Fibroblast of villous mesenchyme (primary cell): ENCODE measurements at regions not wholly inside any gene's neighbourhood (a gene's known extent, or its start where the extent isn't known, plus 50 kb on each side); places are given as distances from the start of the nearest gene placed in this dataset.

Experiments
- DNase-seq: peaks from one replicate; pipeline ENCODE4 v3.0.0-alpha.2; 2010; ENCODE audit warnings: low read depth
- H3K4me3 ChIP-seq: 2 replicates; pipeline ENCODE4 v1.5.1; 2011; ENCODE audit warnings: low read depth, mild to moderate bottlenecking, low read length
- TF ChIP-seq, protein P1 (sequence below): IDR thresholded peaks from 2 replicates; pipeline ENCODE4 v1.5.1; 2012; ENCODE audit warnings: low read depth, mild to moderate bottlenecking, low read length; ENCODE audit not compliant: insufficient read depth

DNA sequence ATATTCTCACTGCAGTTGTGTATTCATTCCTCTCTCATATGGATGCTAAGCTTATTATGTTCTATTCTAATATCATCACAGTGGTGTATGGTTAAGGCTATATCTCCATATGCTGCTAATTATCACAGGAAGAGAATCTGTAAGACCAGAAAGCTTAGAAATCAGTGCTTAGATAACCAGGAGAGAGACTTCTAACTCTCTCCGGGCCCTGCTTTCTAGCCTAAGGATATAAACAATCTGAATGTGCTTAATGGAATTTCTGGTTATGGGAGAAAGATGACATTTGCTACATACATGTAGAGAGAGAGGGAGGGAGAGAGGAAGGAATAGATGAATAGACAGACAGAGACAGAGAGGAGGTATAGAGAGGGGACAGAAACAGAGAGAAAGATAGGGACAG lies 1231.3 kb downstream of the EPHA7 start:
- TF ChIP-seq, protein P1, sequence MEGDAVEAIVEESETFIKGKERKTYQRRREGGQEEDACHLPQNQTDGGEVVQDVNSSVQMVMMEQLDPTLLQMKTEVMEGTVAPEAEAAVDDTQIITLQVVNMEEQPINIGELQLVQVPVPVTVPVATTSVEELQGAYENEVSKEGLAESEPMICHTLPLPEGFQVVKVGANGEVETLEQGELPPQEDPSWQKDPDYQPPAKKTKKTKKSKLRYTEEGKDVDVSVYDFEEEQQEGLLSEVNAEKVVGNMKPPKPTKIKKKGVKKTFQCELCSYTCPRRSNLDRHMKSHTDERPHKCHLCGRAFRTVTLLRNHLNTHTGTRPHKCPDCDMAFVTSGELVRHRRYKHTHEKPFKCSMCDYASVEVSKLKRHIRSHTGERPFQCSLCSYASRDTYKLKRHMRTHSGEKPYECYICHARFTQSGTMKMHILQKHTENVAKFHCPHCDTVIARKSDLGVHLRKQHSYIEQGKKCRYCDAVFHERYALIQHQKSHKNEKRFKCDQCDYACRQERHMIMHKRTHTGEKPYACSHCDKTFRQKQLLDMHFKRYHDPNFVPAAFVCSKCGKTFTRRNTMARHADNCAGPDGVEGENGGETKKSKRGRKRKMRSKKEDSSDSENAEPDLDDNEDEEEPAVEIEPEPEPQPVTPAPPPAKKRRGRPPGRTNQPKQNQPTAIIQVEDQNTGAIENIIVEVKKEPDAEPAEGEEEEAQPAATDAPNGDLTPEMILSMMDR, result no peak
- DNase-seq, result no peak
- no peak overlapping the region for H3K4me3 ChIP-seq

DNA sequence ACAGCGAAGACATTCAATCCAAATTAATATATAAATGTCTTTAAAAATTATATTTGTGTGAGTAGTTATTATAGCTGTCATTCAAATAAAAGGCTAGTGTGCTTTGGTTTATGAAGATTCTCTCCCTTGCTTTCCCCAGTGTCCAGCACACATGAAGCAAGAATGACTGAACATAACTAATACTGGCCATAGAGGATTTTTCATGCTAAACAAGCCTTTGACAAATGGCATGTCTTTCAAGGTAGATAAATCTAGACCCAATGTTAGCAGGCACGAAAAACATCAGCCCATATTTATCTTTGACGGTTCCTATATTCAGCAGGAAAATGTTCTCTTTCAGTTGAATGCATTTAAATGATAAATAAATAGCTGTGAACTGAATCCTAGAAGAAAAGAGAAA lies 1234.4 kb downstream of the EPHA7 start:
- H3K4me3 ChIP-seq, result no peak overlapping the region
- no peak for DNase-seq
- TF ChIP-seq, protein P1, result no peak

DNA sequence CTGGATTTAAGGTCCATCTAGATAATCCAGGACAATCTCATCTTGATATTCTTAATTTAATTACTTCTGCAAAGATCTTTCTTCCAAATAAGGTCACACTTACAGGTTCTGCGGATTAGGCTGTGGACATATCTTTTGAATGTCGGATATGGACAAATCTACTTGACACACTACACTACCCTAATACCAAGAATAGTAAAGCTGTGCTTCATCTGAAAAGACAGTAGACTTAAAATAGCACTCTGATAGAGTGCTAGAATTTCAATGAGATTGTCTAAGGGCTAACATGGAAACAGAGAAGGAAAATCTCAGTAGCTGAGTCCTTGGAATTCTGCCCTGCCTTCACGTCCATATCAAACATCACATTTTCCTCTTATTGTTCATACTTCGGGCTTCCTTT lies 1238.0 kb downstream of the EPHA7 start:
- TF ChIP-seq, protein P1, result no peak
- H3K4me3 ChIP-seq, result no peak overlapping the region
- no peak for DNase-seq

DNA sequence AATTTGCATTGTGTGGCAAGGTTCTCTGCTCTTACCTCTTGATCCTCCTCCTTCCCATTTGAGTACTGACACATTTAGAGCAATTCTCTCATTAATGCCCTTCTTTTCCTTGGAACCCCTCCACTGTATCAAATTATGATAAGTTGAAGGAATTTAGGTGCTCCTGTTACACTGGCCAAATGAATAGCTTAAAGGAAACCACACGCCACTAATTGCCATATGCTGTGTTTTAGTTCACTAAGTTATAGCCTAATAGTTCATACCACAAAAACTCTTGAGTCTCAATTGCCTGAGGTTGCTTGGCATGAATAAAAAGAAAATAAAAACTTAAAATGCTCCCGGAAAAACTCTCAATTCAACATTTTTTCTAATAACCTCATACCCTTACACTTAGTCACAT lies 1239.3 kb downstream of the EPHA7 start:
- H3K4me3 ChIP-seq, result no peak overlapping the region
- no peak for DNase-seq
- TF ChIP-seq, protein P1, result no peak

DNA sequence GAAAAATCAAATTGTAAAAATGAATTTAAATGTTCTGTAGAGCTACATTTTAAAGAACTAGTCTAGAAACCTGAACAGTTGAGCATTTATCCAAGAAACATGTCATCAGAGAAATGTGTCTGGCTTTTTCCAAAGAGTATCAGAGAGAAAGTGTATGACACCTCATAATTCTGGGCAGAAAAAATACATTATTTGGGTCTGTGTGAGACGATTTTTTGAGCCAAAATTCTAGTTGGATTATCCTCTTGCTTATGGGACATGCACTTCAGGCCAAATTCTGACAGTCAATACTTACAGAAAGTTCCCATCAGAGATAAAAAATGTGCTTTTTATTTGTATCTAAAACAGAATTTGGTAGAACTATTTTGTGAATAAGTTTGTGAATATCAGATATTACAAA lies 1242.7 kb downstream of the EPHA7 start:
- no peak for DNase-seq
- TF ChIP-seq, protein P1, result no peak
- H3K4me3 ChIP-seq, result no peak overlapping the region

DNA sequence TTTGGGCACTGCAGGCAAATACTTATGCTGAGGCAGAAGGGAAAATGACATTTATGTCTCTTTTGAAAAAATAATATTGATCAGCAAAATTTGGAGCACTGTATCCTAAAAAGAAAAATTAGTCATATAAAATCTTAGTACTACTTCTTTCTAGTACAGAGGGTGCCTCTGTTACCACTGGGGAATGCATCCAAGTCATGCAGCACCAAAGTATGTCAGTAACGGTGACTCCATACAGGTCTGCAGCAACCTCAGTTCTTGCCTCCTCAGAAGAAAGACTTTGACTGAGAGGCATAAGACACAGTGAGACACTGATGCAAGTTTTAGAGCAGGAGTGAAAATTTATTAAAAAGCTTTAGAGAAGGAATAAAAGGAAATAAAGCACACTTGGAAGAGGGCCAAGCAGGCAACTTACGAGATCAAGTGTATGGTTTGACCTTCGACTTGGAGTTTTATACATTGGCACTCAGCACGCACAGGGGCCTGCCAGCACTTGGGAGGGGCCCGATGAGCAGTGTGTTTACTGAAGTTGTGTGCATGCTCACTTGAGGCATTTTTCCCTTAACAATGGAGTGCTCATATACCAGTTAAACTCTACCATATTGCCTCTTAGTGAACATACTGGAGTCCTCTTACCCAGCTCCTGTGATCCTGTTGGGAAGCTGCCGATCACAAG lies 1244.8 kb downstream of the EPHA7 start:
- DNase-seq, result no peak
- H3K4me3 ChIP-seq, result no peak overlapping the region
- TF ChIP-seq, protein P1, result no peak

DNA sequence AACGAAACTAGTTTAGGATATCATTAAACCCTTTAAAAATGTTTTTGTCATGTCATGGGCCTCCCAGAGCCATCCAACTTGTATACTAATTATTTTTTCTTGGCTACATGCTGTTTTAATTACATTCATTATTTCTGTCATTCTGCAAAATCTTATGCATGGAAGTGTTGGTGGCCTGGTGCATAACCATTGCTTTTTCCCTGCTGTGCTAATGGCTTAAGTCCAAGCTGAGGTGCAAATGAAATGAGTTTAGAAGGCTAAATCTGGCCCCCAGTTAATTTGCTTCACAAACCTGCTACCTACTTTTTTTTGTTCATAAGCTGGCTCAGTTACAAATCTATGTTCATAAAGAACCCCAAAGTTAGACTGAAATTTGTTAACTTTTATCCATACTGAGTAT lies 1249.9 kb downstream of the EPHA7 start:
- no peak for DNase-seq
- TF ChIP-seq, protein P1, result no peak
- H3K4me3 ChIP-seq, result no peak overlapping the region
